GM12872 (cell line): ENCODE measurements at regions not wholly inside any gene's neighbourhood (a gene's known extent, or its start where the extent isn't known, plus 50 kb on each side); places are given as distances from the start of the nearest gene placed in this dataset.

Experiments used
- TF ChIP-seq, protein P1 (sequence below): IDR thresholded peaks from 3 replicates; pipeline ENCODE4 v1.5.1; 2011; ENCODE audit warnings: low read depth, mild to moderate bottlenecking, low read length, moderate library complexity; ENCODE audit not compliant: insufficient read depth

DNA sequence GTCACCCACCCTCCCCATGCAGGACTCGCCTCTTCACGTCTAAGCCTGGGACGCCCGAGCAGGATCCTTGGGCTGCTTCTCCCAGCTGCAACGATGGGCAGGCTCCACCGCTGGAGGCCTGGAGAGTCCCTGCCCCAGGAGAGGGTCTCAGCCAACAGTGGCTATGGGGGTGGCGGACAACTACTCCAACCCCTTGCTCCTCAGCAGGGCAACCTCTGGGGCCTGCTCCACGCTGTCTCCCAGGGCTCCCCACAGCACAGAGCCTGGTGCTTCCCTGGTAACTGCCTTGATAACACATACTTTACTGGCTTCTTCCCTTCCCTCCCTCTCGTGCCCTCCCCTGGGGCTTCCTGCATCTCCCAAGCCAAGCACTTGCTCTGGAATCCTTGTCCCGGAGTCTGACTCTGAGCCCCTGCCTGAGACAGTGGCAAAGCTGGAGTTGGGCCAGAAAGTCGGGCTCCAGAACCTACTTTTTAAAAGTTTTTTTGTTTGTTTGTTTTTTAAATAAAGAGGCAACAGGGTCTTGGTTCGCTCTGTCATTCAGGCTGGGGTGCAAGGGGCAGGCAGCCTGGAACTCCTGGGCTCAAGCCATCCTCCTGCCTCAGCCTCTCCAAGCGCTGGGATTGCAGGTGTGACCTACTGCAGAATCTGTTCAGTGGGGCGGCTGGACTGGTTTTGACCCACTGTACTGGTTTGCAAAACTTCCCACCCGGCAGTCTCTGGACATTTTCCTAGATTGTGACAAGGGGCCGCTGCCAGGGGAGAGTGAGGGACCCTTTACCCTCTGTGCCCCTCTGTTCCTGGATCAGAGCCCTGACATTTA lies 99.4 kb downstream of the TNFRSF13B start:
- TF ChIP-seq, protein P1, sequence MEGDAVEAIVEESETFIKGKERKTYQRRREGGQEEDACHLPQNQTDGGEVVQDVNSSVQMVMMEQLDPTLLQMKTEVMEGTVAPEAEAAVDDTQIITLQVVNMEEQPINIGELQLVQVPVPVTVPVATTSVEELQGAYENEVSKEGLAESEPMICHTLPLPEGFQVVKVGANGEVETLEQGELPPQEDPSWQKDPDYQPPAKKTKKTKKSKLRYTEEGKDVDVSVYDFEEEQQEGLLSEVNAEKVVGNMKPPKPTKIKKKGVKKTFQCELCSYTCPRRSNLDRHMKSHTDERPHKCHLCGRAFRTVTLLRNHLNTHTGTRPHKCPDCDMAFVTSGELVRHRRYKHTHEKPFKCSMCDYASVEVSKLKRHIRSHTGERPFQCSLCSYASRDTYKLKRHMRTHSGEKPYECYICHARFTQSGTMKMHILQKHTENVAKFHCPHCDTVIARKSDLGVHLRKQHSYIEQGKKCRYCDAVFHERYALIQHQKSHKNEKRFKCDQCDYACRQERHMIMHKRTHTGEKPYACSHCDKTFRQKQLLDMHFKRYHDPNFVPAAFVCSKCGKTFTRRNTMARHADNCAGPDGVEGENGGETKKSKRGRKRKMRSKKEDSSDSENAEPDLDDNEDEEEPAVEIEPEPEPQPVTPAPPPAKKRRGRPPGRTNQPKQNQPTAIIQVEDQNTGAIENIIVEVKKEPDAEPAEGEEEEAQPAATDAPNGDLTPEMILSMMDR, result no peak

DNA sequence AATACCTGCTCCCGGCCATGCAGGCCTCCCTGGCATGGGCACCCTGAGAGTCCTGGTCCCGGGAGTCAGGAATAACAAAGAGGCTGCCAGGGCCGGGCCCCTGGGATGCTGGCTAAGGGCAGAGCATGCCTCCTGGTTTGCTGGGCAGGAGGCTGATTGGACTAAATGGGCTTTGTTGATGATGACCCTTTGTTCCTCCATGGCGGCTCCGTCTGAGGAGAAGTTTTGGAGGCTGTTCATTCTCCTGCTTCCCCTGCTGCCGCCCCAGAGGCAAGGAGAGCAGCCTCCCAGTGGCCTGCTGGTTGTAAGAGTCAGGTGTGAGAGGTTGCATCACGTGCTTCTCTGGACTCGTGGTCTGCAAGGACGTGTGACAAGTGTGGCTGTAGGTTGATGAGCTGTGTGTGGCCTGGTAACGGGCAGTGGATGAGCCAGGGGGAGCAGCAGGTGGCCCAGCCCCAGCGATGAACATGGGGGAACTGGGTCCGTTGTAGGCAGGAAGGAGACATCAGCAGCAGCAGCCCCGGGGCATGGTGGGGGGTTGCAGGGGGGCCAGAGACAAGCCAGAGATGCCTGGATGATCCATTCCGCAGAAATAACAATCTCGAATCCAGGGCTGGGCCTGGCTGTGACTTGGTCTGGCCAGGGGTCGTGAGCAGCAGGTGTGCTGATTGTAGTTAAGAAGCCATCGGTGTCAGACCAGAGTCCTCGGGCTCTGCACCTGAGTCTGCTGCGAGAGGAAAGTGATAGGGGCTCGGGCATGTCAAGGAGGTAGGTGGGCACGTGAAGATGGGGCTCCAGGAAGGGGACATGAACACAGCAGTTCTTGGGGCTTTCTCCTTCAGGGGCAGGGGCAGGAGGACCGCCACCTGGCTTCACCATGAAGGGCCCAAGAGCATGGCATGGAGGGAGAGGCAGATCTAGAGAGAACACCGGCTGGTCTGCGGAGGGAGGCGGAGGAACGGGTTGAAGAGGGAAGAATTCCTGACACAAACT lies 101.4 kb downstream of the TNFRSF13B start:
- TF ChIP-seq, protein P1, result no peak

DNA sequence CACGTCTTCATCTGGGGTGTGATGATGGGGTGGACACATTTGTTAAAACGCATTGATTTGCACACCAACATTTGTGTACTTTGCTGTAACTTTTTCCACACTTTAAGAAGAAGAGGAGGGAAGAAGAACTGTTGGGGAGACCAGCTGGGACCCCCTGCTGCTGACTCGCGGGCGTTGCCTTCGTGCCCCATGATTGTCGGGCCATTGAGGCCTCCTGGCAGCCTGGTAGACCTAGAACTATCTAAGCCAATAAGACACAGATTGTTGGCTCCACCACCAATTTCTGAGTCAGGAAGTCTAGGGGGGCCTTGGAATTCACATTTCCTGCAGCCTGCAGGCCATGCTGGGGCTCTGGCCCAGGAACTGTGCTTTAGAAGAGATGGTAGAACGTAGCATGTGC lies 105.5 kb downstream of the TNFRSF13B start:
- TF ChIP-seq, protein P1, result no peak

DNA sequence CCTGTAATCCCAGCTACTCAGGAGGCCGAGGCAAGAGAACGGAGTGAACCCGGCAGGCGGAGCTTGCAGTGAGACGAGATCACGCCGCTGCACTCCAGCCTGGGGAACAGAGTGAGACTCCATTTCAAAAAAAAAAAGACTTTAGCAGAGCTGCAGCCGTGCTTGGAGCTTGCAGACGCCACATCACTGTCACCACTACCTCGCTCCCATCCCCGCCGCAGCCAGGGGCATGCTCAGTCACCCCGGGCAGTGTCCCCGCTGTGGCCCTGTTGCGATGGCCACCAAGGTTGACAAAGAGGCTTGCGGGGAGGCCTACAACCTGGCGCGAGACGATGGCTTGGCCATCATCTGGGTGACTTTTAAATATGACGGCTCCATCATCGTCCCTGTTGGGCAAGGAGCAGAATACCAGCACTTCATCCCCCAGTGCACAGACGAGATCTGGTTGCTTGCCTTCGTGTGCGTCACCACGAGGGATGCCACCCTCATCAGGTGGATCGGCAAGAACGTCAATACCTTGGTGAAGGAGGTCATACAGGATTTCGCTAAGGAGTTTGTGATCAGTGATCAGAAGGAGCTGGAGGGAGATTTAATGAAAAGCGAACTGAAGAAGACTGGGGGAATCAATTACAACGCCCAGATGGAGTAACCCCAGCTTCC lies 118.1 kb downstream of the TNFRSF13B start:
- TF ChIP-seq, protein P1, result no peak
